Heart left ventricle (tissue), 16 donors: ENCODE measurements at regions not wholly inside any gene's neighbourhood (a gene's known extent, or its start where the extent isn't known, plus 50 kb on each side); places are given as distances from the start of the nearest gene placed in this dataset.

ENCODE experiments used
- ATAC-seq, 4 donors: fragments of 200-7000 bp; cut with Tn5 transposase; one replicate each; pipeline ENCODE4 v1.9.1; 2020 to 2022; ENCODE audit warnings: moderate library complexity in 4 of 4, mild to moderate bottlenecking in 3 of 4, moderate number of reproducible peaks in 1 of 4
- DNase-seq, 5 donors: peaks; one replicate each; pipeline ENCODE4 v3.0.0-alpha.2; 2020
- H3K27ac ChIP-seq, 12 donors: fragments of 200-600 bp; sonication (generic) in 4 of 12; one replicate each; pipeline versions ENCODE4 v1.5.0 to v1.8.0; 2016 to 2022; ENCODE audit warnings: mild to moderate bottlenecking in 2 of 12
- H3K27me3 ChIP-seq, 9 donors: fragments of 200-600 bp; sonication (generic) in 2 of 9; one replicate each; pipeline versions ENCODE4 v1.5.1 to v1.8.0; 2016 to 2022; ENCODE audit warnings: mild to moderate bottlenecking in 3 of 9
- H3K36me3 ChIP-seq, 9 donors: fragments of 200-600 bp; sonication (generic) in 2 of 9; one replicate each; pipeline versions ENCODE4 v1.5.0 to v1.8.0; 2018 to 2022; ENCODE audit warnings: mild to moderate bottlenecking in 2 of 9
- H3K4me1 ChIP-seq, 12 donors: fragments of 200-600 bp; sonication (generic) in 4 of 12; one replicate each; pipeline versions ENCODE4 v1.5.0 to v1.8.0; 2016 to 2022; ENCODE audit warnings: mild to moderate bottlenecking in 3 of 12
- H3K4me3 ChIP-seq, 12 donors: fragments of 200-600 bp; sonication (generic) in 4 of 12; one replicate each; pipeline versions ENCODE4 v1.5.0 to v1.8.0; 2017 to 2022; ENCODE audit warnings: mild to moderate bottlenecking in 9 of 12, moderate library complexity in 4 of 12
- H3K9me3 ChIP-seq, 12 donors: fragments of 200-600 bp; sonication (generic) in 4 of 12; one replicate each; pipeline versions ENCODE4 v1.5.0 to v1.8.0; 2016 to 2022; ENCODE audit warnings: mild to moderate bottlenecking in 1 of 12
- POLR2A ChIP-seq, 2 donors: fragments of 450-650 bp; IDR thresholded peaks; one replicate each; pipeline ENCODE4 v1.6.1; 2017; ENCODE audit warnings: antibody characterized with exemption in 2 of 2, mild to moderate bottlenecking in 2 of 2, moderate library complexity in 2 of 2
- WGBS, 4 donors: extraction: QIAGEN DNeasy Blood & Tissue Kit in 2 of 4; methylation state at CpG; one replicate each; pipeline versions ENCODE4 v1.1.5 to v1.1.7; 2013 to 2018; 5-methylcytosine and 5-hydroxymethylcytosine counted together
- intact Hi-C, 10 donors: fragments of 100-400 bp; cut with DNase I; formaldehyde crosslinking; loops; one replicate each; pipeline versions ENCODE4 v1.11.1 to v1.14.2; 2022
- TF ChIP-seq, protein P1 (sequence below), 12 donors: fragments of 200-600 bp; sonication (generic) in 4 of 12; IDR thresholded peaks; one replicate each; pipeline versions ENCODE4 v1.5.0 to v1.8.0; 2018 to 2022; ENCODE audit warnings: antibody characterized with exemption in 12 of 12, mild to moderate bottlenecking in 5 of 12
- donor health status: ischemic (EF 13 %, LVEDD 7.1; RV severe dilation, severe dysfunction).
- donor health status: healthy with polysubstance abuse.
- donor health status: DM: no; HTN: yes; CAD: no.
- donor health status: DM: no; HTN: no; CAD: no.
- donor health status: ischemic (EF 25% LVEDD 6.9; RV normal size, moderate dysfunction).
- donor health status: ischemic (EF 25% LVEDD 5.7; RV mildly dilated, moderate dysfunction).
- donor health status: healthy.
- donor health status: DM: yes; HTN: yes; CAD: no.
- donor health status: ischemic (EF 35%, LVEDD 5.7; RV mildly dilated, moderate dysfunction).
- donor health status: nonischemic (EF 11% LVEDD 7.7; RV severe dilation, severe dysfunction).
- donor health status: DM: yes; HTN: yes; CAD: no.
- donor health status: PGD.
- donor health status: ischemic (EF 29% LVEDD 5.4; RV normal size, mild dysfunction).
- donor health status: nonischemic (EF 23%, LVEDD 6.1; RV moderate dilation, normal function).

- H3K4me3 ChIP-seq = no peak overlapping the region
- H3K27ac ChIP-seq = no peak overlapping the region
- no peaks in the 10 kb centered on the region for H3K4me1 ChIP-seq
- no peak for ATAC-seq
- DNase-seq = no peak
- 41 to 52% (median 44%) methylated on average over 3 of the region's 3 CpGs for WGBS, 4 donors
- intact Hi-C loops = no loop called here
- no peaks in the 10 kb centered on the region for H3K36me3 ChIP-seq
- no peaks in the 10 kb centered on the region for H3K9me3 ChIP-seq
- TF ChIP-seq POLR2A (IDR thresholded peaks at IDR 0.05) = no peak
- TF ChIP-seq, protein P1, sequence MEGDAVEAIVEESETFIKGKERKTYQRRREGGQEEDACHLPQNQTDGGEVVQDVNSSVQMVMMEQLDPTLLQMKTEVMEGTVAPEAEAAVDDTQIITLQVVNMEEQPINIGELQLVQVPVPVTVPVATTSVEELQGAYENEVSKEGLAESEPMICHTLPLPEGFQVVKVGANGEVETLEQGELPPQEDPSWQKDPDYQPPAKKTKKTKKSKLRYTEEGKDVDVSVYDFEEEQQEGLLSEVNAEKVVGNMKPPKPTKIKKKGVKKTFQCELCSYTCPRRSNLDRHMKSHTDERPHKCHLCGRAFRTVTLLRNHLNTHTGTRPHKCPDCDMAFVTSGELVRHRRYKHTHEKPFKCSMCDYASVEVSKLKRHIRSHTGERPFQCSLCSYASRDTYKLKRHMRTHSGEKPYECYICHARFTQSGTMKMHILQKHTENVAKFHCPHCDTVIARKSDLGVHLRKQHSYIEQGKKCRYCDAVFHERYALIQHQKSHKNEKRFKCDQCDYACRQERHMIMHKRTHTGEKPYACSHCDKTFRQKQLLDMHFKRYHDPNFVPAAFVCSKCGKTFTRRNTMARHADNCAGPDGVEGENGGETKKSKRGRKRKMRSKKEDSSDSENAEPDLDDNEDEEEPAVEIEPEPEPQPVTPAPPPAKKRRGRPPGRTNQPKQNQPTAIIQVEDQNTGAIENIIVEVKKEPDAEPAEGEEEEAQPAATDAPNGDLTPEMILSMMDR (IDR thresholded peaks at IDR 0.05) = no peak
- no peaks in the 10 kb centered on the region for H3K27me3 ChIP-seq
Measured at GRCh38 chr11:38323961-38324761, 1726.1 kb upstream of the RAG2 start.

GRCh38 chr11:38315151-38315550 is 1717.1 kb upstream of the RAG2 start:
- Histone ChIP-seq H3K27ac (no peak overlapping the region), H3K4me1 (no peaks in the 10 kb centered on the region), H3K27me3 (no peaks in the 10 kb centered on the region), H3K4me3 (no peak overlapping the region), H3K36me3 (no peaks in the 10 kb centered on the region), H3K9me3 (peaks cover 0 to 25% (median 0%) of the 10 kb centered on the region in 12 donors)
- TF ChIP-seq, protein P1 (IDR thresholded peaks at IDR 0.05) = no peak
- TF ChIP-seq POLR2A (IDR thresholded peaks at IDR 0.05) = no peak
- ATAC-seq = no peak
- intact Hi-C loops = no loop called here
- 90 to 100% (median 97%) methylated on average over 1 of the region's 1 CpG for WGBS, 4 donors
- DNase-seq = no peak

- DNase-seq = no peak
- H3K4me1 ChIP-seq = no peaks in the 10 kb centered on the region
- intact Hi-C loops = no loop called here
- 67 to 83% (median 75%) methylated on average over 1 of the region's 1 CpG for WGBS, 4 donors
- no peaks in the 10 kb centered on the region for H3K27me3 ChIP-seq
- no peak overlapping the region for H3K4me3 ChIP-seq
- no peak for TF ChIP-seq POLR2A (IDR thresholded peaks at IDR 0.05)
- TF ChIP-seq, protein P1 (IDR thresholded peaks at IDR 0.05) = no peak
- H3K36me3 ChIP-seq = no peaks in the 10 kb centered on the region
- H3K27ac ChIP-seq = no peak overlapping the region
- no peak for ATAC-seq
- H3K9me3 ChIP-seq = no peaks in the 10 kb centered on the region
Measured at GRCh38 chr11:38307455-38307854, 1709.4 kb upstream of the RAG2 start.

- H3K27me3 ChIP-seq = no peaks in the 10 kb centered on the region
- H3K4me3 ChIP-seq = no peak overlapping the region
- 59 to 76% (median 67%) methylated on average over 6 of the region's 6 CpGs for WGBS, 4 donors
- peaks cover 0 to 5% (median 0%) of the 10 kb centered on the region in 12 donors for H3K4me1 ChIP-seq
- intact Hi-C loops = no loop called here
- ATAC-seq (peak in 1 of 4 donors; percentile 29), DNase-seq (no peak)
- H3K36me3 ChIP-seq = no peaks in the 10 kb centered on the region
- no peaks in the 10 kb centered on the region for H3K9me3 ChIP-seq
- no peak overlapping the region for H3K27ac ChIP-seq
- no peak for TF ChIP-seq POLR2A (IDR thresholded peaks at IDR 0.05)
- TF ChIP-seq, protein P1 (IDR thresholded peaks at IDR 0.05) = no peak
Measured at GRCh38 chr11:38305682-38306081, 1707.6 kb upstream of the RAG2 start.
